GM12878 (cell line): ENCODE measurements at regions not wholly inside any gene's neighbourhood (a gene's known extent, or its start where the extent isn't known, plus 50 kb on each side); places are given as distances from the start of the nearest gene placed in this dataset.

ENCODE experiments used
- ATAC-seq: fragments of 200-7000 bp; cut with Tn5 transposase; 3 replicates; pipeline ENCODE4 v1.9.1; 2020; ENCODE audit warnings: mild to moderate bottlenecking, moderate library complexity
- BruUV-seq: library from RNA; stranded (reverse); fragments of 400-500 nt; replicated peaks from 2 replicates; lab custom pipeline; 2021; lab: Mats Ljungman, UMichigan
- CTCF ChIA-PET: fragments of 300-600 bp; sonication (Branson Sonifier 250); formaldehyde crosslinking; extraction: SDS; loops from one replicate; lab custom pipeline; 2021; ENCODE audit warnings: inconsistent platforms; lab: Yijun Ruan, JAX
- POLR2A ChIA-PET: fragments of 350-600 bp; formaldehyde crosslinking; extraction: SDS; loops from one replicate; lab custom pipeline; 2021; ENCODE audit warnings: inconsistent platforms; lab: Charles Lee
- RAD21 ChIA-PET: fragments of 300-600 bp; sonication (Branson Sonifier 250); formaldehyde crosslinking; loops from one replicate; lab custom pipeline; 2023; ENCODE audit warnings: antibody characterized with exemption; ENCODE audit not compliant: unreplicated experiment; lab: Charles Lee
- SMC1A ChIA-PET: fragments of 300-600 bp; sonication (Branson Sonifier 250); formaldehyde crosslinking; loops from one replicate; lab custom pipeline; 2023; ENCODE audit not compliant: unreplicated experiment, uncharacterized antibody; lab: Charles Lee
- DNase-seq: peaks from one replicate; pipeline ENCODE4 v3.0.0-alpha.2; 2011; ENCODE audit warnings: low read depth, low spot score
- FAIRE-seq: peaks from 3 replicates; lab custom pipeline; 2011; peaks lifted over from hg19 to GRCh38; lab: Jason Lieb, UNC
- H2AFZ ChIP-seq: 2 replicates; pipeline ENCODE4 v1.6.0; 2011; ENCODE audit warnings: low read depth, low read length, control low read depth; ENCODE audit not compliant: control insufficient read depth
- H3K27ac ChIP-seq: 2 replicates; pipeline ENCODE4 v1.5.1; 2011; ENCODE audit warnings: control low read depth; ENCODE audit not compliant: control insufficient read depth, insufficient read depth
- H3K27me3 ChIP-seq, 2 experiments: replicated peaks in 1 of 2; 2 replicates each; pipeline versions ENCODE4 v1.6.0 to v1.6.1; 2011; ENCODE audit warnings: low read length in 1 of 2; ENCODE audit not compliant: control insufficient read depth in 2 of 2, insufficient read depth in 2 of 2
- H3K36me3 ChIP-seq, 2 experiments: 2 replicates each; pipeline ENCODE4 v1.5.1; 2011; ENCODE audit warnings: low read length in 1 of 2; ENCODE audit not compliant: control insufficient read depth in 2 of 2, insufficient read depth in 2 of 2
- H3K4me1 ChIP-seq: 2 replicates; pipeline ENCODE4 v1.6.1; 2011; ENCODE audit warnings: mild to moderate bottlenecking, low read length, moderate library complexity, mixed read lengths; ENCODE audit not compliant: control insufficient read depth, insufficient read depth
- H3K4me2 ChIP-seq: 2 replicates; pipeline ENCODE4 v1.6.0; 2011; ENCODE audit warnings: control low read depth; ENCODE audit not compliant: control insufficient read depth, insufficient read depth
- H3K4me3 ChIP-seq: fragments of 200-600 bp; sonication (generic); 2 replicates; pipeline ENCODE4 v1.5.1; 2016
- H3K79me2 ChIP-seq: 2 replicates; pipeline ENCODE4 v1.6.0; 2011; ENCODE audit warnings: low read length; ENCODE audit not compliant: control insufficient read depth, insufficient read depth
- H3K9ac ChIP-seq: 2 replicates; pipeline ENCODE4 v1.8.0; 2011; ENCODE audit warnings: low read length, control low read depth, mixed read lengths; ENCODE audit not compliant: control insufficient read depth, insufficient read depth
- H3K9me3 ChIP-seq: replicated peaks from 3 replicates; pipeline ENCODE4 v1.5.1; 2011; ENCODE audit warnings: mild to moderate bottlenecking, low read length; ENCODE audit not compliant: control insufficient read depth, insufficient read depth
- H4K20me1 ChIP-seq: 2 replicates; pipeline ENCODE4 v1.6.0; 2011; ENCODE audit not compliant: control insufficient read depth, insufficient read depth
- BRCA1 ChIP-seq: IDR thresholded peaks from 2 replicates; pipeline ENCODE4 v1.6.1; 2011; ENCODE audit warnings: low read depth, low read length, improper control_type of control experiment
- CBX3 ChIP-seq: fragments of 200-600 bp; sonication (generic); IDR thresholded peaks from 2 replicates; pipeline ENCODE4 v1.6.1; 2016; ENCODE audit warnings: low read depth, borderline replicate concordance
- DPF2 ChIP-seq: fragments of 450-650 bp; IDR thresholded peaks from 2 replicates; pipeline ENCODE4 v1.6.1; 2017; ENCODE audit warnings: mild to moderate bottlenecking
- IKZF2 ChIP-seq, 2 experiments: fragments of 450-650 bp; IDR thresholded peaks; 2 replicates each; pipeline ENCODE4 v1.6.1; 2017; ENCODE audit warnings: mild to moderate bottlenecking in 2 of 2, moderate library complexity in 2 of 2
- JUND ChIP-seq: IDR thresholded peaks from 2 replicates; pipeline ENCODE4 v1.6.1; 2012; ENCODE audit warnings: low read depth, mild to moderate bottlenecking, low read length, improper control_type of control experiment, moderate library complexity
- KAT2A ChIP-seq: conservative IDR thresholded peaks from 2 replicates; pipeline ENCODE4 v1.6.1; 2011; ENCODE audit warnings: low read depth, low read length; ENCODE audit not compliant: control insufficient read depth
- NFYA ChIP-seq: IDR thresholded peaks from 2 replicates; pipeline ENCODE4 v1.6.1; 2011; ENCODE audit warnings: low read depth, mild to moderate bottlenecking, low read length, improper control_type of control experiment, borderline replicate concordance
- NR2F1 ChIP-seq: fragments of 450-650 bp; conservative IDR thresholded peaks from 2 replicates; pipeline ENCODE4 v1.6.1; 2017; ENCODE audit warnings: mild to moderate bottlenecking
- NRF1 ChIP-seq: conservative IDR thresholded peaks from 2 replicates; pipeline ENCODE4 v1.6.1; 2011; ENCODE audit warnings: mild to moderate bottlenecking, low read depth, low read length, improper control_type of control experiment
- PAX5 ChIP-seq: IDR thresholded peaks from 2 replicates; pipeline ENCODE4 v1.6.1; 2011; ENCODE audit warnings: low read depth, low read length, borderline replicate concordance
- SREBF2 ChIP-seq: IDR thresholded peaks from 2 replicates; pipeline ENCODE4 v1.6.1; 2012; ENCODE audit warnings: mild to moderate bottlenecking, low read length
- WRNIP1 ChIP-seq: IDR thresholded peaks from 2 replicates; pipeline ENCODE4 v1.6.1; 2011; ENCODE audit warnings: low read depth, low read length, improper control_type of control experiment, borderline replicate concordance
- ZNF207 ChIP-seq: fragments of 450-650 bp; IDR thresholded peaks from 2 replicates; pipeline ENCODE4 v1.6.1; 2014; ENCODE audit warnings: antibody characterized with exemption, mild to moderate bottlenecking, borderline replicate concordance
- WGBS: methylation state at CpG from one replicate; pipeline ENCODE4 v1.1.6; 2016; ENCODE audit warnings: low lambda C conversion rate; ENCODE audit not compliant: insufficient replicate concordance, insufficient coverage; ENCODE audit errors: missing lambda C conversion rate; 5-methylcytosine and 5-hydroxymethylcytosine counted together
- in situ Hi-C: fragments of 300-500 bp; cut with MboI; formaldehyde crosslinking; loops from 9 replicates; pipeline ENCODE4 v1.14.3; 2018; ENCODE audit warnings: mixed read lengths
- intact Hi-C: fragments of 100-400 bp; cut with micrococcal nuclease; formaldehyde crosslinking; loops from one replicate; pipeline ENCODE4 v1.14.2; 2022; ENCODE audit not compliant: unreplicated experiment
- TF ChIP-seq, protein P1 (sequence below): IDR thresholded peaks from 2 replicates; pipeline ENCODE4 v1.6.1; 2012; ENCODE audit warnings: improper control_type of control experiment, low read depth, low read length; ENCODE audit not compliant: insufficient replicate concordance
- TF ChIP-seq, protein P2 (sequence below): IDR thresholded peaks from 2 replicates; pipeline ENCODE4 v1.6.1; 2011; ENCODE audit warnings: mild to moderate bottlenecking, low read depth, low read length, moderate library complexity; ENCODE audit not compliant: insufficient replicate concordance
- TF ChIP-seq, protein P3 (sequence below): IDR thresholded peaks from 2 replicates; pipeline ENCODE4 v1.6.1; 2012; ENCODE audit warnings: low read depth, low read length, improper control_type of control experiment

DNA sequence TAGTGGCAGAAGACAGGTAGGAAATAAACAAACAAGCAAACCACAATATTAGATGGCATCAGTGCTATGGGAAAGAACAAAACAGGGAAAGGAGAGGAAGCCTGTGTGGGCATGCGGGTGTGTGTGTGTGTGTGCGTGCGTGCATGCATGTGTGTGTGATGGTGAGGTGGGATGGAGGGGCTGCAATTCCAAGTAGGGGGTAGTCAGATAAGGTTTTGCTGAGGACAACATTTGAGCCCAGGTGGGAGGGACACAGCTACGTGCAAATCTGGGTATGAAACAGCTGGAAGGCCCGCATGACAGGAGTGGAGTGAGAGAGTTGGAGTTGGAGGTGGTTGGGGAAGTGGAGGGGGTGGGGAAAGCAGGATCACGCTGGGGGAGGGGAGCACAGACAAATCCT, 121.0 kb upstream of the PARD3 start:
- BruUV-seq = no TSS peak
- in situ Hi-C loops = no loop called here
- H3K4me3 ChIP-seq = no peak overlapping the region
- H3K27me3 ChIP-seq = no peaks in the 10 kb centered on the region
- TF ChIP-seq, protein P1, sequence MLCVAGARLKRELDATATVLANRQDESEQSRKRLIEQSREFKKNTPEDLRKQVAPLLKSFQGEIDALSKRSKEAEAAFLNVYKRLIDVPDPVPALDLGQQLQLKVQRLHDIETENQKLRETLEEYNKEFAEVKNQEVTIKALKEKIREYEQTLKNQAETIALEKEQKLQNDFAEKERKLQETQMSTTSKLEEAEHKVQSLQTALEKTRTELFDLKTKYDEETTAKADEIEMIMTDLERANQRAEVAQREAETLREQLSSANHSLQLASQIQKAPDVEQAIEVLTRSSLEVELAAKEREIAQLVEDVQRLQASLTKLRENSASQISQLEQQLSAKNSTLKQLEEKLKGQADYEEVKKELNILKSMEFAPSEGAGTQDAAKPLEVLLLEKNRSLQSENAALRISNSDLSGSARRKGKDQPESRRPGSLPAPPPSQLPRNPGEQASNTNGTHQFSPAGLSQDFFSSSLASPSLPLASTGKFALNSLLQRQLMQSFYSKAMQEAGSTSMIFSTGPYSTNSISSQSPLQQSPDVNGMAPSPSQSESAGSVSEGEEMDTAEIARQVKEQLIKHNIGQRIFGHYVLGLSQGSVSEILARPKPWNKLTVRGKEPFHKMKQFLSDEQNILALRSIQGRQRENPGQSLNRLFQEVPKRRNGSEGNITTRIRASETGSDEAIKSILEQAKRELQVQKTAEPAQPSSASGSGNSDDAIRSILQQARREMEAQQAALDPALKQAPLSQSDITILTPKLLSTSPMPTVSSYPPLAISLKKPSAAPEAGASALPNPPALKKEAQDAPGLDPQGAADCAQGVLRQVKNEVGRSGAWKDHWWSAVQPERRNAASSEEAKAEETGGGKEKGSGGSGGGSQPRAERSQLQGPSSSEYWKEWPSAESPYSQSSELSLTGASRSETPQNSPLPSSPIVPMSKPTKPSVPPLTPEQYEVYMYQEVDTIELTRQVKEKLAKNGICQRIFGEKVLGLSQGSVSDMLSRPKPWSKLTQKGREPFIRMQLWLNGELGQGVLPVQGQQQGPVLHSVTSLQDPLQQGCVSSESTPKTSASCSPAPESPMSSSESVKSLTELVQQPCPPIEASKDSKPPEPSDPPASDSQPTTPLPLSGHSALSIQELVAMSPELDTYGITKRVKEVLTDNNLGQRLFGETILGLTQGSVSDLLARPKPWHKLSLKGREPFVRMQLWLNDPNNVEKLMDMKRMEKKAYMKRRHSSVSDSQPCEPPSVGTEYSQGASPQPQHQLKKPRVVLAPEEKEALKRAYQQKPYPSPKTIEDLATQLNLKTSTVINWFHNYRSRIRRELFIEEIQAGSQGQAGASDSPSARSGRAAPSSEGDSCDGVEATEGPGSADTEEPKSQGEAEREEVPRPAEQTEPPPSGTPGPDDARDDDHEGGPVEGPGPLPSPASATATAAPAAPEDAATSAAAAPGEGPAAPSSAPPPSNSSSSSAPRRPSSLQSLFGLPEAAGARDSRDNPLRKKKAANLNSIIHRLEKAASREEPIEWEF = no peak
- no peak for TF ChIP-seq SREBF2
- no peak for TF ChIP-seq BRCA1
- TF ChIP-seq, protein P2, sequence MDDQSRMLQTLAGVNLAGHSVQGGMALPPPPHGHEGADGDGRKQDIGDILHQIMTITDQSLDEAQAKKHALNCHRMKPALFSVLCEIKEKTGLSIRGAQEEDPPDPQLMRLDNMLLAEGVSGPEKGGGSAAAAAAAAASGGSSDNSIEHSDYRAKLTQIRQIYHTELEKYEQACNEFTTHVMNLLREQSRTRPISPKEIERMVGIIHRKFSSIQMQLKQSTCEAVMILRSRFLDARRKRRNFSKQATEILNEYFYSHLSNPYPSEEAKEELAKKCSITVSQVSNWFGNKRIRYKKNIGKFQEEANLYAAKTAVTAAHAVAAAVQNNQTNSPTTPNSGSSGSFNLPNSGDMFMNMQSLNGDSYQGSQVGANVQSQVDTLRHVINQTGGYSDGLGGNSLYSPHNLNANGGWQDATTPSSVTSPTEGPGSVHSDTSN = no peak
- TF ChIP-seq, protein P3, sequence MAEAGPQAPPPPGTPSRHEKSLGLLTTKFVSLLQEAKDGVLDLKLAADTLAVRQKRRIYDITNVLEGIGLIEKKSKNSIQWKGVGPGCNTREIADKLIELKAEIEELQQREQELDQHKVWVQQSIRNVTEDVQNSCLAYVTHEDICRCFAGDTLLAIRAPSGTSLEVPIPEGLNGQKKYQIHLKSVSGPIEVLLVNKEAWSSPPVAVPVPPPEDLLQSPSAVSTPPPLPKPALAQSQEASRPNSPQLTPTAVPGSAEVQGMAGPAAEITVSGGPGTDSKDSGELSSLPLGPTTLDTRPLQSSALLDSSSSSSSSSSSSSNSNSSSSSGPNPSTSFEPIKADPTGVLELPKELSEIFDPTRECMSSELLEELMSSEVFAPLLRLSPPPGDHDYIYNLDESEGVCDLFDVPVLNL = no peak
- no peak for TF ChIP-seq CBX3
- no peak for TF ChIP-seq WRNIP1
- no peak for TF ChIP-seq PAX5
- no peak for TF ChIP-seq ZNF207
- no peak for TF ChIP-seq NRF1
- TF ChIP-seq NR2F1 = no peak
- TF ChIP-seq NFYA = no peak
- no peak for TF ChIP-seq DPF2
- no peak for TF ChIP-seq KAT2A
- TF ChIP-seq JUND = no peak
- no peak for TF ChIP-seq IKZF2 (IDR thresholded peaks at IDR 0.05)
- ChIA-PET RAD21 (no interaction called here), SMC1A (no interaction called here), POLR2A (interaction anchor here (0.6 kb wide), 1 partner anchor 81 kb away, joined by 4 read pairs; no protein-coding TSS in a partner anchor), CTCF (no interaction called here)
- DNase-seq = no peak
- FAIRE-seq = no peak
- H3K9ac ChIP-seq = no peak overlapping the region
- H2AFZ ChIP-seq = no peak overlapping the region
- H3K27ac ChIP-seq = no peak overlapping the region
- ATAC-seq = no peak
- H3K79me2 ChIP-seq = no peaks in the 10 kb centered on the region
- 56% methylated on average over 6 of the region's 6 CpGs for WGBS
- no peaks in the 10 kb centered on the region for H3K9me3 ChIP-seq
- intact Hi-C loops = no loop called here
- H3K36me3 ChIP-seq = no peaks in the 10 kb centered on the region
- H4K20me1 ChIP-seq = no peaks in the 10 kb centered on the region
- H3K4me2 ChIP-seq = no peak overlapping the region
- H3K4me1 ChIP-seq = no peaks in the 10 kb centered on the region
